ENCODE measurements at regions not wholly inside any gene's neighbourhood (a gene's known extent, or its start where the extent isn't known, plus 50 kb on each side); places are given as distances from the start of the nearest gene placed in this dataset.

DNA sequence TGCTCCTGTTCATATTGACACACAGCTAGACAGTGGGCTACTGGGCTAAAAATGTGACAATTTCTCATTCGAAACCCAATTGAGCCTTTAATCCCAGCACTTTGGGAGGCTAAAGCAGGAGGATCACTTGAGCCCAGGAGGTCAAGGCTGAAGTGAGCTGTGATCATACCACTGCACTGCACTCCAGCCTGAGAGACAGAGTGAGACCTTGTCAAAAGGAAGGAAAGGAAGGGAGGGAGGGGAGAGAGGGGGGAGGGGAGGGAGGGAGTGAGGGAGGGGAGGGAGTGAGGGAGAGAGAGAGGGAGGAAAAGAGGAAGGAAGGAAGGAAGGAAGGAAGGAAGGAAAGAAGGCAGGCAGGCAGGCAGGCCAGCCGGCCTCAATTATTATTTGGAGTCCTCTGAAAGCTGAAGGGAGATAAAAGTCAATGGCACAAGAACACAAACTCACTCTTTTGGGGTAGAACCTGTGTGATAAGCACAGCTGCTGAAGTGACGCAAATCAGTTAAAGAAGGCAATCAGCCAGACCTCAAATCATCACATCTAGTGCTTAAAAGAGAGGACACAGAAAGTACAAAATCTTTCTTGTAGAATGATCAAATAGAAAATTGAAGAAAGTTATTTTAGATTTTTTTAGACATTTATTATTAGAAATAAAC, 98.1 kb downstream of the CCDC71L start:
- Histone ChIP-seq H3F3A (ENCODE audit: insufficient read depth, low read length) (no peaks in the 10 kb centered on the region), H3K79me2 (ENCODE audit: insufficient read depth, low read length) (no peaks in the 10 kb centered on the region), H3K27me3 (ENCODE audit: insufficient read depth, low read length) (no peaks in the 10 kb centered on the region; the same call in 1 of the 2 replicates), H3K4me1 (ENCODE audit: insufficient read depth, low read length, severe bottlenecking) (no peaks in the 10 kb centered on the region), H3K9me3 (ENCODE audit: low read length) (no peaks in the 10 kb centered on the region), H3K4me2 (ENCODE audit: low read length) (no peak overlapping the region), H3K36me3 (ENCODE audit: insufficient read depth, low read length) (no peaks in the 10 kb centered on the region), H3K9ac (ENCODE audit: low read length) (no peak overlapping the region), H3K4me3 (ENCODE audit: low read depth, low read length, poor library complexity, severe bottlenecking) (no peak overlapping the region), H3K27ac (ENCODE audit: low read depth, low read length, poor library complexity, severe bottlenecking) (no peak overlapping the region), H2AFZ (ENCODE audit: low read length) (no peak overlapping the region), H4K20me1 (ENCODE audit: insufficient read depth, low read length) (no peaks in the 10 kb centered on the region), H3K9me2 (ENCODE audit: low read depth, low read length) (no peaks in the 10 kb centered on the region)
- no peak for TF ChIP-seq EZH2 (IDR thresholded peaks at IDR 0.05; ENCODE audit: borderline replicate concordance, low read length)
- TF ChIP-seq, protein P1, sequence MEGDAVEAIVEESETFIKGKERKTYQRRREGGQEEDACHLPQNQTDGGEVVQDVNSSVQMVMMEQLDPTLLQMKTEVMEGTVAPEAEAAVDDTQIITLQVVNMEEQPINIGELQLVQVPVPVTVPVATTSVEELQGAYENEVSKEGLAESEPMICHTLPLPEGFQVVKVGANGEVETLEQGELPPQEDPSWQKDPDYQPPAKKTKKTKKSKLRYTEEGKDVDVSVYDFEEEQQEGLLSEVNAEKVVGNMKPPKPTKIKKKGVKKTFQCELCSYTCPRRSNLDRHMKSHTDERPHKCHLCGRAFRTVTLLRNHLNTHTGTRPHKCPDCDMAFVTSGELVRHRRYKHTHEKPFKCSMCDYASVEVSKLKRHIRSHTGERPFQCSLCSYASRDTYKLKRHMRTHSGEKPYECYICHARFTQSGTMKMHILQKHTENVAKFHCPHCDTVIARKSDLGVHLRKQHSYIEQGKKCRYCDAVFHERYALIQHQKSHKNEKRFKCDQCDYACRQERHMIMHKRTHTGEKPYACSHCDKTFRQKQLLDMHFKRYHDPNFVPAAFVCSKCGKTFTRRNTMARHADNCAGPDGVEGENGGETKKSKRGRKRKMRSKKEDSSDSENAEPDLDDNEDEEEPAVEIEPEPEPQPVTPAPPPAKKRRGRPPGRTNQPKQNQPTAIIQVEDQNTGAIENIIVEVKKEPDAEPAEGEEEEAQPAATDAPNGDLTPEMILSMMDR (IDR thresholded peaks at IDR 0.05; ENCODE audit: low read length) = no peak

DNA sequence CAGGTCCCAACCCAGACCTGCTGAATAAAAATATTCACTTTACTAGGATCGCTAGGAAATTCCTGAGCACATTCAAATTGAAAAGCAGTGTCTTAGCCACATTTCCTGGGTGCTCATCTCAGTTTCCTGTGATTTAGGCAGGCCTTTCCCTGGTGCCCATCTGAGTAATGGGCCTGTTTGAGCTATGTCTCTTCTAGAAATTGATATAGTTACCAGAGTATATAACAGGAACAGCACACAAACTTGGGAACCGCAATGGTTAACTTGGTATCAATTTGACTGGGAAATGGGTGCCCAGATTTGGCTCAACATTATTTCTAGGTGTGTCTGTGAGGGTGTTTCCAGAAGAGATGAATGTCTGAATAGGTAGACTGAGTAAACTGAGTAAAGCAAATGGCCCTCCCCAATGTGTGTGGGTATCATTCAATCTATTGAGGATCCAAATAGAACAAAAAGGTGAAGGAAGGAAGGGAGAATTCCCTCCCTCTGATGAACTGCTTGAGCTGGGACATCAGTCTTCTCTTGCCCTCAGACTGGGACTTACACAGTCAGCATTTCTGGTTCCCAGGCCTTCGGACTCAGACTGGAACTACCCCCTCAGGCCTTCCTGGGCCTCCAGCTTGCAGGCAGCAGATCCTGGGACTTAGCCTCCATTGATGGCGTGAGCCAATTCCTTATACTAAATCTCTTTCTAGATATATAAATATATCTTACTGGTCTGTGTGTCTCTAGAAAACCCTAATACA, 99.1 kb downstream of the CCDC71L start:
- Histone ChIP-seq H3K9me2 (ENCODE audit: low read depth, low read length) (no peaks in the 10 kb centered on the region), H3K79me2 (ENCODE audit: insufficient read depth, low read length) (no peaks in the 10 kb centered on the region), H3K27me3 (ENCODE audit: insufficient read depth, low read length) (no peaks in the 10 kb centered on the region; the same call in 1 of the 2 replicates), H2AFZ (ENCODE audit: low read length) (no peak overlapping the region), H3K9me3 (ENCODE audit: low read length) (no peaks in the 10 kb centered on the region), H3K36me3 (ENCODE audit: insufficient read depth, low read length) (no peaks in the 10 kb centered on the region), H3K27ac (ENCODE audit: low read depth, low read length, poor library complexity, severe bottlenecking) (no peak overlapping the region), H3K4me3 (ENCODE audit: low read depth, low read length, poor library complexity, severe bottlenecking) (no peak overlapping the region), H3F3A (ENCODE audit: insufficient read depth, low read length) (no peaks in the 10 kb centered on the region), H3K9ac (ENCODE audit: low read length) (no peak overlapping the region), H4K20me1 (ENCODE audit: insufficient read depth, low read length) (no peaks in the 10 kb centered on the region), H3K4me2 (ENCODE audit: low read length) (no peak overlapping the region), H3K4me1 (ENCODE audit: insufficient read depth, low read length, severe bottlenecking) (no peaks in the 10 kb centered on the region)
- no peak for TF ChIP-seq EZH2 (IDR thresholded peaks at IDR 0.05; ENCODE audit: borderline replicate concordance, low read length)
- TF ChIP-seq, protein P1 (IDR thresholded peaks at IDR 0.05; ENCODE audit: low read length) = no peak

DNA sequence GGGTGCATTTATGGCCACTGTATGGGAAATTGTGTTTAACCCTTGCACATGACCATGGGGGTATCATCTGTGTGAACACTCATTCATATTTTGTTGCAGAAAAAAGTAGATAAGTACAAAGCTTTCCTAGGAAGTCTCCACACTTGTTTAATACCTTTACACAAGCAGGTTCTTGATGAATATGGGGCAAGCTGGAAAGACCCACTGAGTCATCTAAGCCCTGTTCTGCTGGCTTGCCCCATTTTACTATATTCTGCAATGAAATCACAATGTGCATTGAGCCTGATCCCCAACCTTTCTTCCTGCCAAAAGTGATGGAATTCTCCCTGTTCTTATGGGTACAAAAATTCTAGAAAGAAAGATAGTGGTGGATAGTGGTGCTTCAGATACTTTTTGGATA, 99.8 kb downstream of the CCDC71L start:
- Histone ChIP-seq H3K79me2 (ENCODE audit: insufficient read depth, low read length) (no peaks in the 10 kb centered on the region), H3K36me3 (ENCODE audit: insufficient read depth, low read length) (no peaks in the 10 kb centered on the region), H3F3A (ENCODE audit: insufficient read depth, low read length) (no peaks in the 10 kb centered on the region), H3K27ac (ENCODE audit: low read depth, low read length, poor library complexity, severe bottlenecking) (no peak overlapping the region), H3K9ac (ENCODE audit: low read length) (no peak overlapping the region), H3K4me1 (ENCODE audit: insufficient read depth, low read length, severe bottlenecking) (no peaks in the 10 kb centered on the region), H3K9me3 (ENCODE audit: low read length) (no peaks in the 10 kb centered on the region), H2AFZ (ENCODE audit: low read length) (no peak overlapping the region), H3K27me3 (ENCODE audit: insufficient read depth, low read length) (no peaks in the 10 kb centered on the region; the same call in 1 of the 2 replicates), H3K4me2 (ENCODE audit: low read length) (no peak overlapping the region), H4K20me1 (ENCODE audit: insufficient read depth, low read length) (no peaks in the 10 kb centered on the region), H3K9me2 (ENCODE audit: low read depth, low read length) (no peaks in the 10 kb centered on the region), H3K4me3 (ENCODE audit: low read depth, low read length, poor library complexity, severe bottlenecking) (no peak overlapping the region)
- TF ChIP-seq EZH2 (IDR thresholded peaks at IDR 0.05; ENCODE audit: borderline replicate concordance, low read length) = no peak
- TF ChIP-seq, protein P1 (IDR thresholded peaks at IDR 0.05; ENCODE audit: low read length) = no peak
